ENCODE measurements at regions not wholly inside any gene's neighbourhood (a gene's known extent, or its start where the extent isn't known, plus 50 kb on each side); places are given as distances from the start of the nearest gene placed in this dataset.

GRCh38 chr1:98090351-98090750 lies 169.5 kb upstream of the DPYD start:
- POLR2A ChIA-PET = no interaction called here
- H3K4me3 ChIP-seq (ENCODE audit: control insufficient read depth in 1 of 7, extremely low read depth in 1 of 7, insufficient read depth in 4 of 7, low read depth in 2 of 7, low read length in 6 of 7) = no peak overlapping the region
- H3K27ac ChIP-seq (ENCODE audit: insufficient read depth in 1 of 2, low read depth in 1 of 2, low read length in 2 of 2, poor library complexity in 1 of 2, severe bottlenecking in 2 of 2) = no peak overlapping the region
- H3K9me3 ChIP-seq (ENCODE audit: control extremely low read depth in 1 of 5, control insufficient read depth in 4 of 5, insufficient read depth in 2 of 5, low read depth in 1 of 5, low read length in 4 of 5) = no peaks in the 10 kb centered on the region
- no peaks in the 10 kb centered on the region for H3K27me3 ChIP-seq (replicated peaks in 2 of 5; ENCODE audit: control insufficient read depth in 4 of 5, insufficient read depth in 5 of 5, low read length in 4 of 5)
- H3K4me1 ChIP-seq (ENCODE audit: control extremely low read depth in 1 of 4, control insufficient read depth in 4 of 4, insufficient read depth in 4 of 4, low read length in 3 of 4) = no peaks in the 10 kb centered on the region
- H3K36me3 ChIP-seq (ENCODE audit: control insufficient read depth in 4 of 4, insufficient read depth in 4 of 4, low read length in 3 of 4) = no peaks in the 10 kb centered on the region
- no peak for DNase-seq
- CTCF ChIA-PET = no interaction called here

GRCh38 chr1:98088381-98088780 lies 167.5 kb upstream of the DPYD start:
- Histone ChIP-seq H3K9me3 (ENCODE audit: control extremely low read depth in 1 of 5, control insufficient read depth in 4 of 5, insufficient read depth in 2 of 5, low read depth in 1 of 5, low read length in 4 of 5) (no peaks in the 10 kb centered on the region), H3K4me3 (ENCODE audit: control insufficient read depth in 1 of 7, extremely low read depth in 1 of 7, insufficient read depth in 4 of 7, low read depth in 2 of 7, low read length in 6 of 7) (no peak overlapping the region), H3K27me3 (replicated peaks in 2 of 5; ENCODE audit: control insufficient read depth in 4 of 5, insufficient read depth in 5 of 5, low read length in 4 of 5) (no peaks in the 10 kb centered on the region), H3K27ac (ENCODE audit: insufficient read depth in 1 of 2, low read depth in 1 of 2, low read length in 2 of 2, poor library complexity in 1 of 2, severe bottlenecking in 2 of 2) (no peak overlapping the region), H3K36me3 (ENCODE audit: control insufficient read depth in 4 of 4, insufficient read depth in 4 of 4, low read length in 3 of 4) (no peaks in the 10 kb centered on the region), H3K4me1 (ENCODE audit: control extremely low read depth in 1 of 4, control insufficient read depth in 4 of 4, insufficient read depth in 4 of 4, low read length in 3 of 4) (no peaks in the 10 kb centered on the region)
- CTCF ChIA-PET = no interaction called here
- POLR2A ChIA-PET = no interaction called here
- WGBS (ENCODE audit: insufficient coverage) = no CpG with 5 or more reads among the region's 3 CpGs
- DNase-seq = no peak

- CTCF ChIA-PET = interaction anchor here (0.8 kb wide), 1 partner anchor 13 kb away, joined by 3 read pairs; no protein-coding TSS in a partner anchor
- 100% methylated on average over 2 of the region's 3 CpGs for WGBS (ENCODE audit: insufficient coverage)
- H3K9me3 ChIP-seq (ENCODE audit: control extremely low read depth in 1 of 5, control insufficient read depth in 4 of 5, insufficient read depth in 2 of 5, low read depth in 1 of 5, low read length in 4 of 5) = no peaks in the 10 kb centered on the region
- no peak overlapping the region for H3K4me3 ChIP-seq (ENCODE audit: control insufficient read depth in 1 of 7, extremely low read depth in 1 of 7, insufficient read depth in 4 of 7, low read depth in 2 of 7, low read length in 6 of 7)
- H3K4me1 ChIP-seq (ENCODE audit: control extremely low read depth in 1 of 4, control insufficient read depth in 4 of 4, insufficient read depth in 4 of 4, low read length in 3 of 4) = no peaks in the 10 kb centered on the region
- DNase-seq = no peak
- H3K36me3 ChIP-seq (ENCODE audit: control insufficient read depth in 4 of 4, insufficient read depth in 4 of 4, low read length in 3 of 4) = no peaks in the 10 kb centered on the region
- H3K27me3 ChIP-seq (replicated peaks in 2 of 5; ENCODE audit: control insufficient read depth in 4 of 5, insufficient read depth in 5 of 5, low read length in 4 of 5) = no peaks in the 10 kb centered on the region
- POLR2A ChIA-PET = interaction anchor here (0.6 kb wide), 1 partner anchor 135 kb away, joined by 4 read pairs; no protein-coding TSS in a partner anchor
- H3K27ac ChIP-seq (ENCODE audit: insufficient read depth in 1 of 2, low read depth in 1 of 2, low read length in 2 of 2, poor library complexity in 1 of 2, severe bottlenecking in 2 of 2) = no peak overlapping the region
Measured at GRCh38 chr1:98086796-98087441, 166.1 kb upstream of the DPYD start.

GRCh38 chr1:98086156-98086555 lies 165.3 kb upstream of the DPYD start:
- no peak overlapping the region for H3K27ac ChIP-seq (ENCODE audit: insufficient read depth in 1 of 2, low read depth in 1 of 2, low read length in 2 of 2, poor library complexity in 1 of 2, severe bottlenecking in 2 of 2)
- POLR2A ChIA-PET = interaction anchor here (0.6 kb wide), 1 partner anchor 134 kb away, joined by 4 read pairs; no protein-coding TSS in a partner anchor
- H3K27me3 ChIP-seq (replicated peaks in 2 of 5; ENCODE audit: control insufficient read depth in 4 of 5, insufficient read depth in 5 of 5, low read length in 4 of 5) = no peaks in the 10 kb centered on the region
- CTCF ChIA-PET = no interaction called here
- no peak overlapping the region for H3K4me3 ChIP-seq (ENCODE audit: control insufficient read depth in 1 of 7, extremely low read depth in 1 of 7, insufficient read depth in 4 of 7, low read depth in 2 of 7, low read length in 6 of 7)
- no peaks in the 10 kb centered on the region for H3K9me3 ChIP-seq (ENCODE audit: control extremely low read depth in 1 of 5, control insufficient read depth in 4 of 5, insufficient read depth in 2 of 5, low read depth in 1 of 5, low read length in 4 of 5)
- no CpG with 5 or more reads among the region's 1 CpG for whole genome bisulfite sequencing (ENCODE audit: insufficient coverage)
- DNase-seq = no peak
- H3K36me3 ChIP-seq (ENCODE audit: control insufficient read depth in 4 of 4, insufficient read depth in 4 of 4, low read length in 3 of 4) = no peaks in the 10 kb centered on the region
- H3K4me1 ChIP-seq (ENCODE audit: control extremely low read depth in 1 of 4, control insufficient read depth in 4 of 4, insufficient read depth in 4 of 4, low read length in 3 of 4) = no peaks in the 10 kb centered on the region

GRCh38 chr1:98084188-98084587 lies 163.4 kb upstream of the DPYD start:
- Histone ChIP-seq H3K4me3 (ENCODE audit: control insufficient read depth in 1 of 7, extremely low read depth in 1 of 7, insufficient read depth in 4 of 7, low read depth in 2 of 7, low read length in 6 of 7) (no peak overlapping the region), H3K27ac (ENCODE audit: insufficient read depth in 1 of 2, low read depth in 1 of 2, low read length in 2 of 2, poor library complexity in 1 of 2, severe bottlenecking in 2 of 2) (no peak overlapping the region), H3K4me1 (ENCODE audit: control extremely low read depth in 1 of 4, control insufficient read depth in 4 of 4, insufficient read depth in 4 of 4, low read length in 3 of 4) (no peaks in the 10 kb centered on the region), H3K9me3 (ENCODE audit: control extremely low read depth in 1 of 5, control insufficient read depth in 4 of 5, insufficient read depth in 2 of 5, low read depth in 1 of 5, low read length in 4 of 5) (no peaks in the 10 kb centered on the region), H3K36me3 (ENCODE audit: control insufficient read depth in 4 of 4, insufficient read depth in 4 of 4, low read length in 3 of 4) (no peaks in the 10 kb centered on the region), H3K27me3 (replicated peaks in 2 of 5; ENCODE audit: control insufficient read depth in 4 of 5, insufficient read depth in 5 of 5, low read length in 4 of 5) (no peaks in the 10 kb centered on the region)
- DNase-seq = no peak
- ChIA-PET CTCF (interaction anchor here (0.6 kb wide), 1 partner anchor 118 kb away, joined by 3 read pairs; no protein-coding TSS in a partner anchor), POLR2A (no interaction called here)
- WGBS (ENCODE audit: insufficient coverage) = 100% methylated on average over 2 of the region's 2 CpGs

GRCh38 chr1:98081944-98082343 lies 161.1 kb upstream of the DPYD start:
- no CpG with 5 or more reads among the region's 1 CpG for WGBS (ENCODE audit: insufficient coverage)

GRCh38 chr1:98078596-98078995 lies 157.8 kb upstream of the DPYD start:
- WGBS (ENCODE audit: insufficient coverage) = no CpG with 5 or more reads among the region's 2 CpGs
- ChIA-PET CTCF (no interaction called here), POLR2A (no interaction called here)
- no peak overlapping the region for H3K27ac ChIP-seq (ENCODE audit: insufficient read depth in 1 of 2, low read depth in 1 of 2, low read length in 2 of 2, poor library complexity in 1 of 2, severe bottlenecking in 2 of 2)
- H3K36me3 ChIP-seq (ENCODE audit: control insufficient read depth in 4 of 4, insufficient read depth in 4 of 4, low read length in 3 of 4) = no peaks in the 10 kb centered on the region
- H3K4me1 ChIP-seq (ENCODE audit: control extremely low read depth in 1 of 4, control insufficient read depth in 4 of 4, insufficient read depth in 4 of 4, low read length in 3 of 4) = no peaks in the 10 kb centered on the region
- DNase-seq = peak in 2 of 3 donors; percentile 2 to 21
- no peaks in the 10 kb centered on the region for H3K9me3 ChIP-seq (ENCODE audit: control extremely low read depth in 1 of 5, control insufficient read depth in 4 of 5, insufficient read depth in 2 of 5, low read depth in 1 of 5, low read length in 4 of 5)
- no peak overlapping the region for H3K4me3 ChIP-seq (ENCODE audit: control insufficient read depth in 1 of 7, extremely low read depth in 1 of 7, insufficient read depth in 4 of 7, low read depth in 2 of 7, low read length in 6 of 7)
- no peaks in the 10 kb centered on the region for H3K27me3 ChIP-seq (replicated peaks in 2 of 5; ENCODE audit: control insufficient read depth in 4 of 5, insufficient read depth in 5 of 5, low read length in 4 of 5)

More at GRCh38 chr1:98081944-98082343, 161.1 kb upstream of the DPYD start:
- Histone ChIP-seq H3K27me3 (replicated peaks in 2 of 5; ENCODE audit: control insufficient read depth in 4 of 5, insufficient read depth in 5 of 5, low read length in 4 of 5) (no peaks in the 10 kb centered on the region), H3K4me3 (ENCODE audit: control insufficient read depth in 1 of 7, extremely low read depth in 1 of 7, insufficient read depth in 4 of 7, low read depth in 2 of 7, low read length in 6 of 7) (no peak overlapping the region), H3K27ac (ENCODE audit: insufficient read depth in 1 of 2, low read depth in 1 of 2, low read length in 2 of 2, poor library complexity in 1 of 2, severe bottlenecking in 2 of 2) (no peak overlapping the region), H3K36me3 (ENCODE audit: control insufficient read depth in 4 of 4, insufficient read depth in 4 of 4, low read length in 3 of 4) (no peaks in the 10 kb centered on the region), H3K4me1 (ENCODE audit: control extremely low read depth in 1 of 4, control insufficient read depth in 4 of 4, insufficient read depth in 4 of 4, low read length in 3 of 4) (no peaks in the 10 kb centered on the region), H3K9me3 (ENCODE audit: control extremely low read depth in 1 of 5, control insufficient read depth in 4 of 5, insufficient read depth in 2 of 5, low read depth in 1 of 5, low read length in 4 of 5) (no peaks in the 10 kb centered on the region)
- POLR2A ChIA-PET = no interaction called here
- no peak for DNase-seq
- CTCF ChIA-PET = interaction anchor here (0.8 kb wide), 1 partner anchor 31 kb away, joined by 3 read pairs; no protein-coding TSS in a partner anchor

All from common myeloid progenitor, CD34-positive (primary cell).